ENCODE measurements at regions not wholly inside any gene's neighbourhood (a gene's known extent, or its start where the extent isn't known, plus 50 kb on each side); places are given as distances from the start of the nearest gene placed in this dataset.
"Not testable (repeated sequence)": the region's sequence is repeated elsewhere in the genome, so short reads cannot be mapped to it uniquely, and the experiment has no call there.

DNA sequence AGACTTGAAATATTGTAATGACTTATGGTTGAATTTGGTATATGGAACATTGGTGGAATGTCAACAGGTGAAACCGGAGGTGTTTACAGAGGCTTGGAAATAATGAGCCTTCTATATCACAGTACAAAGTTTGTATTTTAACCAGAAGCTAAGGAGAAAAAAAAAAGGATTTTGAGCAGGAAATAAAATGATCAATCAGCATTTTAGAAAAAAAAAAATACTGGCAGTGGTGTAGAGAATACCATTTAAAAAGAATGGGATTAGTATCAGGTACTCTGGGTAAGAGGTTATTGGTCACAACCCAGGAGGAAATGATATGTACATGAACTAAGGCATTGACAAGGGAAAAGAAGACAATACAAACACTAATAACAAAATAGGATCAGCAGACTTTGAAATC is 587.1 kb upstream of the HTR2C start:
- H3K27ac Mint-ChIP-seq: no peak overlapping the region
- peaks cover 0 to 6% (median 1%) of the 10 kb centered on the region in 7 donors for H3K9me3 Mint-ChIP-seq
- no peaks in the 10 kb centered on the region for H3K36me3 Mint-ChIP-seq
- no peak overlapping the region for H3K4me3 Mint-ChIP-seq
- Histone ChIP-seq H3K9me3 (ENCODE audit: control insufficient read depth in 2 of 2, low read length in 2 of 2) (no peaks in the 10 kb centered on the region), H3K27ac (ENCODE audit: insufficient read depth, low read length, poor library complexity, severe bottlenecking) (no peak overlapping the region), H3K4me1 (ENCODE audit: control insufficient read depth, insufficient read depth, low read length, poor library complexity, severe bottlenecking) (no peaks in the 10 kb centered on the region), H3K36me3 (ENCODE audit: control insufficient read depth, insufficient read depth, low read length) (no peaks in the 10 kb centered on the region), H3K27me3 (ENCODE audit: control insufficient read depth, insufficient read depth, low read length) (no peaks in the 10 kb centered on the region), H3K4me3 (ENCODE audit: low read depth, low read length) (no peak overlapping the region)
- H3K27me3 Mint-ChIP-seq: no peaks in the 10 kb centered on the region
- DNase-seq (no peak), ATAC-seq (ENCODE audit: low read depth in 2 of 2) (no peak)
- no peaks in the 10 kb centered on the region for H3K4me1 Mint-ChIP-seq

GRCh38 chrX:113991720-113992119 is 592.2 kb upstream of the HTR2C start:
- H3K4me1 ChIP-seq (ENCODE audit: control insufficient read depth, insufficient read depth, low read length, poor library complexity, severe bottlenecking); H3K4me3 ChIP-seq (ENCODE audit: low read depth, low read length); H3K9me3 ChIP-seq (ENCODE audit: control insufficient read depth in 2 of 2, low read length in 2 of 2); H3K27me3 Mint-ChIP-seq; H3K9me3 Mint-ChIP-seq; H3K27ac Mint-ChIP-seq; H3K4me1 Mint-ChIP-seq; H3K4me3 Mint-ChIP-seq; ATAC-seq (ENCODE audit: low read depth in 2 of 2); H3K36me3 Mint-ChIP-seq; H3K27ac ChIP-seq (ENCODE audit: insufficient read depth, low read length, poor library complexity, severe bottlenecking); H3K36me3 ChIP-seq (ENCODE audit: control insufficient read depth, insufficient read depth, low read length); H3K27me3 ChIP-seq (ENCODE audit: control insufficient read depth, insufficient read depth, low read length); DNase-seq: not testable (repeated sequence)

- H3K27me3 ChIP-seq (ENCODE audit: control insufficient read depth, insufficient read depth, low read length); H3K27ac ChIP-seq (ENCODE audit: insufficient read depth, low read length, poor library complexity, severe bottlenecking); DNase-seq; H3K36me3 Mint-ChIP-seq; H3K4me1 Mint-ChIP-seq; ATAC-seq (ENCODE audit: low read depth in 2 of 2); H3K9me3 Mint-ChIP-seq; H3K9me3 ChIP-seq (ENCODE audit: control insufficient read depth in 2 of 2, low read length in 2 of 2); H3K4me3 Mint-ChIP-seq; H3K4me3 ChIP-seq (ENCODE audit: low read depth, low read length); H3K4me1 ChIP-seq (ENCODE audit: control insufficient read depth, insufficient read depth, low read length, poor library complexity, severe bottlenecking); H3K27me3 Mint-ChIP-seq; H3K36me3 ChIP-seq (ENCODE audit: control insufficient read depth, insufficient read depth, low read length); H3K27ac Mint-ChIP-seq: not testable (repeated sequence)
Observed at GRCh38 chrX:113990669-113991068, 593.2 kb upstream of the HTR2C start.

DNA sequence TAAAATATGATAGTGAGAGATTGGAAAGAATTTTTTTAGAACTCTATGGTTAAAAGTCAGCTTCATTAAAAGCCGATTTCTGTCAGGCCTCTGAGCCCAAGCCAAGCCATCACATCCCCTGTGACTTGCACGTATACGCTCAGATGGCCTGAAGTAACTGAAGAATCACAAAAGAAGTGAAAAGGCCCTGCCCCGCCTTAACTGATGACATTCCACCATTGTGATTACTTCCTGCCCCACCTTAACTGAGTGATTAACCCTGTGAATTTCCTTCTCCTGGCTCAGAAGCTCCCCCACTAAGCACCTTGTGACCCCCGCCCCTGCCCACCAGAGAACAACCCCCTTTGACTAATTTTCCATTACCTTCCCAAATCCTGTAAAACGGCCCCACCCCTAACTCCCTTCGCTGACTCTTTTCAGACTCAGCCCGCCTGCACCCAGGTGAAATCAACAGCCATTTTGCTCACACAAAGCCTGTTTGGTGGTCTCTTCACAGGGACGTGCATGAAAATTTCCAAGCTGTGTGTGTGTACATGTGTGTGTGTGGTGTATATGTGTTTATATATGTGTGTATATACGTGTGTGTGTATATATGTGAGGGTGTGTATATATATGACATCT is 595.5 kb upstream of the HTR2C start:
- not testable (repeated sequence) for ATAC-seq (ENCODE audit: low read depth in 2 of 2); H3K4me1 Mint-ChIP-seq; H3K27ac Mint-ChIP-seq; H3K9me3 ChIP-seq (ENCODE audit: control insufficient read depth in 2 of 2, low read length in 2 of 2); H3K36me3 ChIP-seq (ENCODE audit: control insufficient read depth, insufficient read depth, low read length); H3K27me3 Mint-ChIP-seq; H3K4me1 ChIP-seq (ENCODE audit: control insufficient read depth, insufficient read depth, low read length, poor library complexity, severe bottlenecking); H3K36me3 Mint-ChIP-seq; DNase-seq; H3K4me3 Mint-ChIP-seq; H3K9me3 Mint-ChIP-seq; H3K27me3 ChIP-seq (ENCODE audit: control insufficient read depth, insufficient read depth, low read length); H3K27ac ChIP-seq (ENCODE audit: insufficient read depth, low read length, poor library complexity, severe bottlenecking); H3K4me3 ChIP-seq (ENCODE audit: low read depth, low read length)

GRCh38 chrX:113986427-113986826 is 597.5 kb upstream of the HTR2C start:
- Histone ChIP-seq H3K4me3 (ENCODE audit: low read depth, low read length) (no peak overlapping the region), H3K27ac (ENCODE audit: insufficient read depth, low read length, poor library complexity, severe bottlenecking) (no peak overlapping the region), H3K4me1 (ENCODE audit: control insufficient read depth, insufficient read depth, low read length, poor library complexity, severe bottlenecking) (no peaks in the 10 kb centered on the region), H3K27me3 (ENCODE audit: control insufficient read depth, insufficient read depth, low read length) (no peaks in the 10 kb centered on the region), H3K36me3 (ENCODE audit: control insufficient read depth, insufficient read depth, low read length) (no peaks in the 10 kb centered on the region), H3K9me3 (ENCODE audit: control insufficient read depth in 2 of 2, low read length in 2 of 2) (no peaks in the 10 kb centered on the region)
- Mint-ChIP-seq H3K4me1 (no peaks in the 10 kb centered on the region), H3K27me3 (no peaks in the 10 kb centered on the region), H3K9me3 (peaks cover 0 to 3% (median 0%) of the 10 kb centered on the region in 7 donors), H3K4me3 (no peak overlapping the region), H3K36me3 (no peaks in the 10 kb centered on the region), H3K27ac (no peak overlapping the region)
- DNase-seq (no peak), ATAC-seq (ENCODE audit: low read depth in 2 of 2) (no peak)

- Mint-ChIP-seq H3K27me3 (no peaks in the 10 kb centered on the region), H3K36me3 (no peaks in the 10 kb centered on the region), H3K4me3 (no peak overlapping the region), H3K4me1 (no peaks in the 10 kb centered on the region), H3K27ac (no peak overlapping the region), H3K9me3 (peaks cover 0 to 4% (median 0%) of the 10 kb centered on the region in 7 donors)
- H3K9me3 ChIP-seq (ENCODE audit: control insufficient read depth in 2 of 2, low read length in 2 of 2): no peaks in the 10 kb centered on the region
- no peaks in the 10 kb centered on the region for H3K27me3 ChIP-seq (ENCODE audit: control insufficient read depth, insufficient read depth, low read length)
- H3K27ac ChIP-seq (ENCODE audit: insufficient read depth, low read length, poor library complexity, severe bottlenecking): no peak overlapping the region
- no peaks in the 10 kb centered on the region for H3K36me3 ChIP-seq (ENCODE audit: control insufficient read depth, insufficient read depth, low read length)
- no peak overlapping the region for H3K4me3 ChIP-seq (ENCODE audit: low read depth, low read length)
- ATAC-seq (ENCODE audit: low read depth in 2 of 2): no peak
- DNase-seq: no peak
- H3K4me1 ChIP-seq (ENCODE audit: control insufficient read depth, insufficient read depth, low read length, poor library complexity, severe bottlenecking): no peaks in the 10 kb centered on the region
Observed at GRCh38 chrX:113982766-113983165, 601.1 kb upstream of the HTR2C start.

- Mint-ChIP-seq H3K9me3 (peaks cover 0 to 4% (median 0%) of the 10 kb centered on the region in 7 donors), H3K27ac (no peak overlapping the region), H3K4me3 (no peak overlapping the region), H3K4me1 (no peaks in the 10 kb centered on the region), H3K27me3 (no peaks in the 10 kb centered on the region), H3K36me3 (no peaks in the 10 kb centered on the region)
- H3K36me3 ChIP-seq (ENCODE audit: control insufficient read depth, insufficient read depth, low read length): no peaks in the 10 kb centered on the region
- H3K9me3 ChIP-seq (ENCODE audit: control insufficient read depth in 2 of 2, low read length in 2 of 2): peaks cover 0 to 3% of the 10 kb centered on the region in 2 experiments
- no peaks in the 10 kb centered on the region for H3K27me3 ChIP-seq (ENCODE audit: control insufficient read depth, insufficient read depth, low read length)
- ATAC-seq (ENCODE audit: low read depth in 2 of 2) (no peak), DNase-seq (no peak)
- H3K4me1 ChIP-seq (ENCODE audit: control insufficient read depth, insufficient read depth, low read length, poor library complexity, severe bottlenecking): no peaks in the 10 kb centered on the region
- no peak overlapping the region for H3K4me3 ChIP-seq (ENCODE audit: low read depth, low read length)
- H3K27ac ChIP-seq (ENCODE audit: insufficient read depth, low read length, poor library complexity, severe bottlenecking): no peak overlapping the region
Observed at GRCh38 chrX:113980953-113981352, 602.9 kb upstream of the HTR2C start.

- no peaks in the 10 kb centered on the region for H3K36me3 Mint-ChIP-seq
- H3K9me3 Mint-ChIP-seq: peaks cover 0 to 4% (median 0%) of the 10 kb centered on the region in 7 donors
- no peak overlapping the region for H3K27ac Mint-ChIP-seq
Observed at GRCh38 chrX:113977887-113978286, 606.0 kb upstream of the HTR2C start.

More at GRCh38 chrX:113977887-113978286, 606.0 kb upstream of the HTR2C start:
- ATAC-seq (ENCODE audit: low read depth in 2 of 2) (no peak), DNase-seq (no peak)
- H3K27me3 ChIP-seq (ENCODE audit: control insufficient read depth, insufficient read depth, low read length): no peaks in the 10 kb centered on the region
- no peaks in the 10 kb centered on the region for H3K4me1 ChIP-seq (ENCODE audit: control insufficient read depth, insufficient read depth, low read length, poor library complexity, severe bottlenecking)
- H3K4me3 ChIP-seq (ENCODE audit: low read depth, low read length): no peak overlapping the region
- H3K36me3 ChIP-seq (ENCODE audit: control insufficient read depth, insufficient read depth, low read length): no peaks in the 10 kb centered on the region
- no peak overlapping the region for H3K27ac ChIP-seq (ENCODE audit: insufficient read depth, low read length, poor library complexity, severe bottlenecking)
- no peaks in the 10 kb centered on the region for H3K27me3 Mint-ChIP-seq
- no peaks in the 10 kb centered on the region for H3K4me1 Mint-ChIP-seq
- H3K9me3 ChIP-seq (ENCODE audit: control insufficient read depth in 2 of 2, low read length in 2 of 2): peaks cover 0 to 4% of the 10 kb centered on the region in 2 experiments
- H3K4me3 Mint-ChIP-seq: no peak overlapping the region
